Naive thymus-derived CD4-positive, alpha-beta T cell (primary cell): ENCODE measurements at regions not wholly inside any gene's neighbourhood (a gene's known extent, or its start where the extent isn't known, plus 50 kb on each side); places are given as distances from the start of the nearest gene placed in this dataset.
"Not testable (repeated sequence)": the region's sequence is repeated elsewhere in the genome, so short reads cannot be mapped to it uniquely, and the experiment has no call there.

Experiments used
- ATAC-seq: fragments of 150-1000 bp; cut with Tn5 transposase; 2 replicates; pipeline ENCODE4 v1.10.0; 2021; ENCODE audit warnings: mild to moderate bottlenecking, moderate library complexity
- CTCF ChIA-PET: fragments of 350-600 bp; sonication (Branson Sonifier 250); formaldehyde crosslinking; loops from one replicate; lab custom pipeline; 2021; ENCODE audit warnings: antibody characterized with exemption; lab: Charles Lee
- POLR2A ChIA-PET: fragments of 350-600 bp; sonication (Branson Sonifier 250); formaldehyde crosslinking; loops from one replicate; lab custom pipeline; 2021; ENCODE audit warnings: antibody characterized with exemption, inconsistent platforms; lab: Charles Lee
- DNase-seq, 9 donors: peaks; one replicate each; pipeline versions ENCODE4 v3.0.0 to v3.0.0-alpha.2; 2020 to 2022; ENCODE audit warnings: mixed read lengths in 1 of 9
- H3K27ac ChIP-seq: one replicate; pipeline ENCODE4 v1.7.0; 2013; ENCODE audit warnings: mild to moderate bottlenecking, low read depth, low read length, moderate library complexity
- H3K27me3 ChIP-seq, 2 donors: one replicate each; pipeline ENCODE4 v1.7.0; 2013; ENCODE audit warnings: low read length in 2 of 2, mild to moderate bottlenecking in 2 of 2, moderate library complexity in 2 of 2; ENCODE audit not compliant: control insufficient read depth in 2 of 2, insufficient read depth in 2 of 2
- H3K36me3 ChIP-seq, 3 experiments: 1 replicate in 2 of 3; 2 replicates in 1 of 3; pipeline ENCODE4 v1.7.0; 2013; ENCODE audit warnings: low read length in 3 of 3, mild to moderate bottlenecking in 3 of 3, moderate library complexity in 1 of 3; ENCODE audit not compliant: insufficient read depth in 3 of 3, control insufficient read depth in 2 of 3
- H3K4me1 ChIP-seq, 2 donors: one replicate each; pipeline ENCODE4 v1.7.0; 2013; ENCODE audit warnings: low read length in 2 of 2, mild to moderate bottlenecking in 2 of 2, moderate library complexity in 1 of 2; ENCODE audit not compliant: control insufficient read depth in 2 of 2, insufficient read depth in 2 of 2
- H3K4me3 ChIP-seq: 2 replicates; pipeline ENCODE4 v1.7.0; 2013; ENCODE audit warnings: mild to moderate bottlenecking, low read length
- H3K9me3 ChIP-seq, 3 experiments: 1 replicate in 2 of 3; 2 replicates in 1 of 3; pipeline ENCODE4 v1.7.0; 2013; ENCODE audit warnings: low read length in 3 of 3; ENCODE audit not compliant: control insufficient read depth in 2 of 3
- H3K27ac Mint-ChIP-seq, 9 donors: one replicate each; pipeline ENCODE4 v1.8.0; 2020 to 2022; ENCODE audit warnings: mixed read lengths in 9 of 9, mild to moderate bottlenecking in 8 of 9, moderate library complexity in 5 of 9, inconsistent platforms in 2 of 9
- H3K27me3 Mint-ChIP-seq, 5 donors: one replicate each; pipeline ENCODE4 v1.8.0; 2021 to 2022; ENCODE audit warnings: mixed read lengths in 5 of 5, mild to moderate bottlenecking in 1 of 5
- H3K36me3 Mint-ChIP-seq, 5 donors: one replicate each; pipeline ENCODE4 v1.8.0; 2020 to 2022; ENCODE audit warnings: mixed read lengths in 5 of 5, mild to moderate bottlenecking in 3 of 5, inconsistent platforms in 1 of 5
- H3K4me1 Mint-ChIP-seq, 7 donors: one replicate each; pipeline ENCODE4 v1.8.0; 2020 to 2022; ENCODE audit warnings: mixed read lengths in 7 of 7, mild to moderate bottlenecking in 3 of 7, inconsistent platforms in 1 of 7
- H3K4me3 Mint-ChIP-seq, 10 donors: one replicate each; pipeline ENCODE4 v1.8.0; 2020 to 2022; ENCODE audit warnings: mild to moderate bottlenecking in 10 of 10, mixed read lengths in 10 of 10, moderate library complexity in 6 of 10, inconsistent platforms in 2 of 10
- H3K9me3 Mint-ChIP-seq, 11 donors: one replicate each; pipeline ENCODE4 v1.8.0; 2020 to 2022; ENCODE audit warnings: mixed read lengths in 11 of 11, mild to moderate bottlenecking in 4 of 11, inconsistent platforms in 1 of 11, moderate library complexity in 1 of 11
- intact Hi-C, 2 donors: fragments of 100-400 bp; cut with micrococcal nuclease; formaldehyde crosslinking; loops; one replicate each; pipeline ENCODE4 v1.15.1; 2023

DNA sequence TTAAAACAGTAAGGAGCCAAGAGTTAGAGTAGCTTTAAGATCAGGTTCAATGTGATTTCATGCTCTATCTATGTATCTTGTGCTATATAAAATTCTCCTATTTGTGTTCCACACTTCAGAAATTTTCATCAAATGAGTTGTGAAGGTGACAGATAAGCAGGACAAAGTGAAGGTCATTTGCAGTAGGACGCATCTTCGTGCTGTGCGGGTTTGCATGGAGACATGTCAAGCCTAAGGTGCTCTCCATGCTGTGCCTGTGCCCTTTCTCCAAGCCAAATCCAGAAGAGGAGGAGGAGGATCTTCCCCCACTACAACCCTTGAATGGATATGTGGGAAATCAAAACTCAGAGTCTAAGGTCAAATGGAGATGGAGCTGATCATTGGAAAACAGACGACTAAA lies 147.3 kb upstream of the NEDD9 start:
- peaks cover 9 to 44% (median 40%) of the 10 kb centered on the region in 5 donors for H3K36me3 Mint-ChIP-seq
- peak overlapping the region; percentile 41 to 92 (median 74) for H3K4me3 Mint-ChIP-seq
- ChIA-PET CTCF (interaction anchor here (0.7 kb wide), 1 partner anchor 744 kb away, joined by 5 read pairs; no protein-coding TSS in a partner anchor), POLR2A (interaction anchor here (1.0 kb wide), 1 partner anchor 9 kb away, joined by 5 read pairs; no protein-coding TSS in a partner anchor)
- Histone ChIP-seq H3K27ac (no peak overlapping the region), H3K9me3 (no peaks in the 10 kb centered on the region), H3K4me3 (no peak overlapping the region), H3K4me1 (peaks cover 27 to 38% of the 10 kb centered on the region in 2 donors), H3K27me3 (no peaks in the 10 kb centered on the region), H3K36me3 (peaks cover 0 to 10% (median 0%) of the 10 kb centered on the region in 3 experiments)
- peaks cover 0 to 9% (median 0%) of the 10 kb centered on the region in 11 donors for H3K9me3 Mint-ChIP-seq
- no peak for ATAC-seq
- intact Hi-C loops = loop anchor here (5.0 to 10.0 kb wide), 5 partner anchors 48 to 1947 kb away; partner anchors contain the start of genes SMIM13 (in 1 of the 2) and TBC1D7 (in 1 of the 2)
- H3K27ac Mint-ChIP-seq = peak overlapping the region in 6 of 9 donors; percentile 18 to 81 (median 45)
- DNase-seq = no peak
- peaks cover 49 to 83% (median 67%) of the 10 kb centered on the region in 7 donors for H3K4me1 Mint-ChIP-seq
- no peaks in the 10 kb centered on the region for H3K27me3 Mint-ChIP-seq

DNA sequence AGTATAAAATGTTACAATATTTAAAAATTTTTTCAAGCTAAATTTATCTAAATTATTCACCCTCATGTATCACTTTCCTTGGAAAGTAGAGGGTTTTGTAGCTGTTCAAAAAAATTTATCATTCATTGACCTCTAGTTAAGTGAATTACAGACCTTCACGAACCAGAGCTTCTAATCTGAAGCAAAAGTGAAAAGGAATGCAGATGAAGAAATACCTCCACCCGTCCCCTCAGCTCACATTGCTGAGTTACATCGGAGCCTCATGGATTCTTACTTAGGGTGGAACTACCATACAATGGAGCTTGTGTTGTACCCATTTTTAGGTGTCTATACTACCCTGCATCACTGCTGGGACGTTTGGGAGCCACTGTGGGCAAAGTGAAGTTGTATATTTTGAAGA lies 146.2 kb upstream of the NEDD9 start:
- H3K4me1 Mint-ChIP-seq = peaks cover 59 to 90% (median 76%) of the 10 kb centered on the region in 7 donors
- peak overlapping the region in 1 of 9 donors; percentile 48 for H3K27ac Mint-ChIP-seq
- intact Hi-C loops = no loop called here
- no peaks in the 10 kb centered on the region for H3K27me3 Mint-ChIP-seq
- POLR2A ChIA-PET = no interaction called here
- Histone ChIP-seq H3K9me3 (no peaks in the 10 kb centered on the region), H3K4me3 (no peak overlapping the region), H3K36me3 (peaks cover 0 to 10% (median 0%) of the 10 kb centered on the region in 3 experiments), H3K27me3 (no peaks in the 10 kb centered on the region), H3K4me1 (peaks cover 36 to 45% of the 10 kb centered on the region in 2 donors), H3K27ac (no peak overlapping the region)
- peaks cover 0 to 9% (median 0%) of the 10 kb centered on the region in 11 donors for H3K9me3 Mint-ChIP-seq
- H3K36me3 Mint-ChIP-seq = peaks cover 9 to 53% (median 51%) of the 10 kb centered on the region in 5 donors
- ATAC-seq (no peak), DNase-seq (no peak)
- CTCF ChIA-PET = no interaction called here
- H3K4me3 Mint-ChIP-seq = peak overlapping the region in 1 of 10 donors; percentile 14

DNA sequence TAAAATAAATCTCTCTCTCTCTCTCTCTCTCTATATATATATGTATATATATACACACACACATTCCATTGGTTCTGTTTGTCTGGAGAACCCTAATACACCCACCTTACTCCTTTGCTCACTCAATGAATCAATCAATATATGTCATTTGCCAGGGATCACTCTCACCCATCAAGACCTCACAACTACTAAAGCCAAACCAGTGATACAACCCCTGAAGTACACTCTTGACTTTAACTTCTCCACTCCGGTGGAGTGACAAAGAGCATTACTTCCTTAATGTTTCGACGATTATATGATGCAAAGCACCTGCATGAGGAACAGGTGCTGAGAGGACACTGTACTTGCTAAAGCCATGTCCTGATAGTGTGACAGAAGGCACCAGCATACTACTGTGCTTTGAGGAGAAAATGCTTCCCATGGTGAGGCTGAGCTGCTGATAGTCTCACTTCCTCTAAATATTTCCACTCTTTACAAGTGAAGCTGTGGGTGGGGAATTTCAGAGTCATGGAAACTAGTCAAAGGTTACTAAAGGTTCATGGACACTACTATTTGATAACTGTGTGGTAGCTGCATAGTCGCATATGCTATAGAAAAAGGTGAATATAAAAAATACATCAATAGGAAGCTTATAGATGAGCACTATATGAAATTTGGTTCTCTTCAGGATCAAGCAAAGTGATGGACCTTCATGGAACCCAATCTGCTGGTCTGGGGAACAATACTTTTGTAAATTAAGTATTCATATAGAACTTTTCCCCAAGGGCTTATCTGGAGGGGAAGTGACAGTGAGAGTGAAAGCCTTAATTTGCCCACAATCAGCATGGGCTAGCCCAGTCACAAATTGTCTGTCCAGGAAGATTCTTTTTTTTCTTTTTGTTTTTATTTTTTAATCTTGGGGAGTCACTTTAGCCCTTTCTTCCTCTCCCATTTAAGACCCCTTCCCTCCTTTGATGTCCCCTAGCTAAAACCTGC lies 141.9 kb upstream of the NEDD9 start:
- peak in 1 of 9 donors; percentile 33 for DNase-seq
- H3K4me3 Mint-ChIP-seq = peak overlapping the region in 9 of 10 donors; percentile 1 to 52 (median 22)
- ChIA-PET POLR2A (interaction anchor here (1.4 kb wide), 1 partner anchor 11 kb away, joined by 3 read pairs; no protein-coding TSS in a partner anchor), CTCF (no interaction called here)
- H3K27me3 Mint-ChIP-seq = no peaks in the 10 kb centered on the region
- H3K4me1 Mint-ChIP-seq = peaks cover 54 to 82% (median 68%) of the 10 kb centered on the region in 7 donors
- ATAC-seq = peak; percentile 83
- H3K36me3 ChIP-seq = peaks cover 0 to 5% (median 0%) of the 10 kb centered on the region in 3 experiments
- intact Hi-C loops = no loop called here
- peaks cover 15 to 21% of the 10 kb centered on the region in 2 donors for H3K4me1 ChIP-seq
- H3K4me3 ChIP-seq = no peak overlapping the region
- H3K9me3 Mint-ChIP-seq = peaks cover 0 to 12% (median 0%) of the 10 kb centered on the region in 11 donors
- H3K27me3 ChIP-seq = no peaks in the 10 kb centered on the region
- H3K36me3 Mint-ChIP-seq = peaks cover 17 to 70% (median 59%) of the 10 kb centered on the region in 5 donors
- H3K27ac ChIP-seq = no peak overlapping the region
- no peaks in the 10 kb centered on the region for H3K9me3 ChIP-seq
- peak overlapping the region in 6 of 9 donors; percentile 4 to 64 (median 28) for H3K27ac Mint-ChIP-seq

DNA sequence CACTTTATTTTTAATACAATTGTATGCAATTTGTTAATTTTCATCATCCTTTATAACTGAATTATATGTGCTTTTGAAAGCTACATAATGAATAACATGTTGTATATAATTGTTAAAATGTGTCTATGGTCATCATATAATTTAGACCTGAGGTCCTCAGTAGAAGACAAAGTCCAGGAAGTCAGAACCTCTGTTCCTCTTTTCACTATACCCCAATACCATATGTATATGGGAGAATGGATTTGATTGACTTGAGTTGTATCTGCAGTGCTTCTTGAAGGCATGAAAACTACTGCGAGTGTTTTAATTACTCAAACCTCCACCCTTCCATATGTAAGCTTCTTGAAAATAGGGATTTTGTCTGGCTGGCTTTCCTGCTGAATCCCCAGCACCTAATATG lies 140.7 kb upstream of the NEDD9 start:
- Histone ChIP-seq H3K4me1 (peaks cover 15 to 21% of the 10 kb centered on the region in 2 donors), H3K27me3 (no peaks in the 10 kb centered on the region), H3K4me3 (no peak overlapping the region), H3K9me3 (no peaks in the 10 kb centered on the region), H3K27ac (no peak overlapping the region), H3K36me3 (peaks cover 0 to 5% (median 0%) of the 10 kb centered on the region in 3 experiments)
- peaks cover 0 to 10% (median 0%) of the 10 kb centered on the region in 11 donors for H3K9me3 Mint-ChIP-seq
- POLR2A ChIA-PET = interaction anchor here (1.4 kb wide), 1 partner anchor 12 kb away, joined by 3 read pairs; no protein-coding TSS in a partner anchor
- intact Hi-C loops = no loop called here
- H3K27me3 Mint-ChIP-seq = no peaks in the 10 kb centered on the region
- H3K27ac Mint-ChIP-seq = no peak overlapping the region
- H3K36me3 Mint-ChIP-seq = peaks cover 15 to 73% (median 60%) of the 10 kb centered on the region in 5 donors
- CTCF ChIA-PET = no interaction called here
- DNase-seq (no peak), ATAC-seq (no peak)
- no peak overlapping the region for H3K4me3 Mint-ChIP-seq
- H3K4me1 Mint-ChIP-seq = peaks cover 56 to 83% (median 75%) of the 10 kb centered on the region in 7 donors

DNA sequence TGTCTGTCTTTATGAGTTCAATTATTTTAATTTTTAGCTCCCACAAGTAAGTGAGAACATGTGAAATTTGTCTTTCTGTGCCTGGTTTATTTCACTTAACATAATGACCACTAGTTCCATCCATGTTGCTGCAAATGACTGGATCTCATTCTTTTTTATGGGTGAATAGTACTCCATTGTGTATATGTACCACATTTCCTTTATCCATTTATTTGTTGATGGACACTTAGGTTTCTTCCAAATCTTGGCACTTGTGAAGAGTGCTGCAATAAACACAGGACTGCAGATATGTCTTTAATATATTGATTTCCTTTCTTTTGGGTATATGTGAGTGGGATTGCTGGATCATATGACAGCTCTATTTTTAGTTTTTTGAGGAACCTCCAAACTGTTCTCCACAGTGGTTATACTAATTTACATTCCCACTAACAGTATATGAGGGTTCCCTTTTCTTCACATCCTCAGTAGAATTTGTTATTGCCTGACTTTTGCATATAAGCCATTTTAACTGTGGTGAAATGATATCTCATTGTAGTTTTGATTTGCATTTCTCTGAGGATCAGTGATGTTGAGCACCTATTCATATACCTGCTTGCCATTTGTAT lies 139.8 kb upstream of the NEDD9 start:
- H3K9me3 Mint-ChIP-seq, CTCF ChIA-PET, H3K27ac ChIP-seq, POLR2A ChIA-PET, intact Hi-C loops, H3K36me3 ChIP-seq, H3K4me3 ChIP-seq, ATAC-seq, H3K27me3 ChIP-seq, H3K4me3 Mint-ChIP-seq, DNase-seq, H3K27me3 Mint-ChIP-seq, H3K9me3 ChIP-seq: not testable (repeated sequence)
- peak overlapping the region in 1 of 9 donors; percentile 8 for H3K27ac Mint-ChIP-seq
- H3K4me1 Mint-ChIP-seq = peaks cover 56 to 83% (median 77%) of the 10 kb centered on the region in 7 donors
- H3K36me3 Mint-ChIP-seq = peaks cover 8 to 71% (median 52%) of the 10 kb centered on the region in 5 donors
- H3K4me1 ChIP-seq = peaks cover 20 to 23% of the 10 kb centered on the region in 2 donors
